ENCODE measurements at regions not wholly inside any gene's neighbourhood (a gene's known extent, or its start where the extent isn't known, plus 50 kb on each side); places are given as distances from the start of the nearest gene placed in this dataset.

GRCh38 chr2:177029901-177030300 is 182.7 kb upstream of the HNRNPA3 start:
- TF ChIP-seq CTCF (IDR thresholded peaks at IDR 0.05; ENCODE audit: poor library complexity) (no peak), EZH2phosphoT487 (IDR thresholded peaks at IDR 0.05; ENCODE audit: low read depth, severe bottlenecking, unreplicated experiment) (no peak)
